HL-60 (cell line): ENCODE measurements at regions not wholly inside any gene's neighbourhood (a gene's known extent, or its start where the extent isn't known, plus 50 kb on each side); places are given as distances from the start of the nearest gene placed in this dataset.

ENCODE experiments used
- DNase-seq, 2 experiments: peaks; one replicate each; pipeline ENCODE4 v3.0.0-alpha.2; 2010 to 2020; ENCODE audit warnings: low read depth in 1 of 2, low spot score in 1 of 2
- H3K27ac ChIP-seq: fragments of 250-450 bp; sonication (Bioruptor Pico); replicated peaks from 2 replicates; pipeline ENCODE4 v1.5.1; 2020; ENCODE audit warnings: mild to moderate bottlenecking, moderate library complexity
- H3K27me3 ChIP-seq: fragments of 250-450 bp; sonication (Bioruptor Pico); 2 replicates; pipeline ENCODE4 v1.5.1; 2021; ENCODE audit warnings: mild to moderate bottlenecking, moderate library complexity; ENCODE audit not compliant: insufficient read depth, poor library complexity, severe bottlenecking
- H3K4me3 ChIP-seq: replicated peaks from 2 replicates; pipeline ENCODE4 v1.5.1; 2011; ENCODE audit warnings: mild to moderate bottlenecking, control low read depth, low read length; ENCODE audit not compliant: insufficient read depth
- CTCF ChIP-seq: IDR thresholded peaks from one replicate; pipeline ENCODE4 v1.5.1; 2011; ENCODE audit warnings: low read length, control low read depth, inconsistent platforms; ENCODE audit not compliant: insufficient read depth
- GABPA ChIP-seq: IDR thresholded peaks from 2 replicates; pipeline ENCODE4 v1.6.1; 2012; ENCODE audit warnings: low read depth
- POLR2AphosphoS5 ChIP-seq: IDR thresholded peaks from 2 replicates; pipeline ENCODE4 v1.6.1; 2012; ENCODE audit warnings: low read depth
- SPI1 ChIP-seq: IDR thresholded peaks from 2 replicates; pipeline ENCODE4 v1.6.1; 2012; ENCODE audit warnings: low read depth, mild to moderate bottlenecking, borderline replicate concordance
- TF ChIP-seq, protein P1 (sequence below): IDR thresholded peaks from 2 replicates; pipeline ENCODE4 v1.6.1; 2012; ENCODE audit warnings: low read depth; ENCODE audit not compliant: insufficient replicate concordance

GRCh38 chr6:131412960-131413830 is 159.8 kb upstream of the ARG1 start:
- Histone ChIP-seq H3K4me3 (no peak overlapping the region), H3K27ac (no peak overlapping the region), H3K27me3 (no peaks in the 10 kb centered on the region)
- DNase-seq: no peak
- TF ChIP-seq, protein P1, sequence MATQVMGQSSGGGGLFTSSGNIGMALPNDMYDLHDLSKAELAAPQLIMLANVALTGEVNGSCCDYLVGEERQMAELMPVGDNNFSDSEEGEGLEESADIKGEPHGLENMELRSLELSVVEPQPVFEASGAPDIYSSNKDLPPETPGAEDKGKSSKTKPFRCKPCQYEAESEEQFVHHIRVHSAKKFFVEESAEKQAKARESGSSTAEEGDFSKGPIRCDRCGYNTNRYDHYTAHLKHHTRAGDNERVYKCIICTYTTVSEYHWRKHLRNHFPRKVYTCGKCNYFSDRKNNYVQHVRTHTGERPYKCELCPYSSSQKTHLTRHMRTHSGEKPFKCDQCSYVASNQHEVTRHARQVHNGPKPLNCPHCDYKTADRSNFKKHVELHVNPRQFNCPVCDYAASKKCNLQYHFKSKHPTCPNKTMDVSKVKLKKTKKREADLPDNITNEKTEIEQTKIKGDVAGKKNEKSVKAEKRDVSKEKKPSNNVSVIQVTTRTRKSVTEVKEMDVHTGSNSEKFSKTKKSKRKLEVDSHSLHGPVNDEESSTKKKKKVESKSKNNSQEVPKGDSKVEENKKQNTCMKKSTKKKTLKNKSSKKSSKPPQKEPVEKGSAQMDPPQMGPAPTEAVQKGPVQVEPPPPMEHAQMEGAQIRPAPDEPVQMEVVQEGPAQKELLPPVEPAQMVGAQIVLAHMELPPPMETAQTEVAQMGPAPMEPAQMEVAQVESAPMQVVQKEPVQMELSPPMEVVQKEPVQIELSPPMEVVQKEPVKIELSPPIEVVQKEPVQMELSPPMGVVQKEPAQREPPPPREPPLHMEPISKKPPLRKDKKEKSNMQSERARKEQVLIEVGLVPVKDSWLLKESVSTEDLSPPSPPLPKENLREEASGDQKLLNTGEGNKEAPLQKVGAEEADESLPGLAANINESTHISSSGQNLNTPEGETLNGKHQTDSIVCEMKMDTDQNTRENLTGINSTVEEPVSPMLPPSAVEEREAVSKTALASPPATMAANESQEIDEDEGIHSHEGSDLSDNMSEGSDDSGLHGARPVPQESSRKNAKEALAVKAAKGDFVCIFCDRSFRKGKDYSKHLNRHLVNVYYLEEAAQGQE: no peak
- no peak for TF ChIP-seq GABPA
- TF ChIP-seq SPI1: no peak
- TF ChIP-seq POLR2AphosphoS5: no peak
- TF ChIP-seq CTCF: no peak

GRCh38 chr6:131413831-131414191 is 159.2 kb upstream of the ARG1 start:
- Histone ChIP-seq H3K27me3 (no peaks in the 10 kb centered on the region), H3K4me3 (no peak overlapping the region), H3K27ac (no peak overlapping the region)
- TF ChIP-seq SPI1: no peak
- TF ChIP-seq, protein P1: no peak
- no peak for TF ChIP-seq POLR2AphosphoS5
- no peak for TF ChIP-seq GABPA
- TF ChIP-seq CTCF: no peak
- no peak for DNase-seq

- H3K27ac ChIP-seq: no peak overlapping the region
- no peak for DNase-seq
- H3K4me3 ChIP-seq: no peak overlapping the region
- H3K27me3 ChIP-seq: no peaks in the 10 kb centered on the region
- TF ChIP-seq GABPA (no peak), SPI1 (no peak), POLR2AphosphoS5 (no peak), CTCF (no peak)
- TF ChIP-seq, protein P1: no peak
These were observed 158.1 kb upstream of the ARG1 start for GRCh38 chr6:131414956-131415355.
